GM21825 (cell line): ENCODE measurements at regions not wholly inside any gene's neighbourhood (a gene's known extent, or its start where the extent isn't known, plus 50 kb on each side); places are given as distances from the start of the nearest gene placed in this dataset.
"Not testable (repeated sequence)": the region's sequence is repeated elsewhere in the genome, so short reads cannot be mapped to it uniquely, and the experiment has no call there.

Experiments
- ATAC-seq: cut with Tn5 transposase; IDR thresholded peaks from one replicate; pipeline ENCODE4 v1.9.1; 2021; ENCODE audit warnings: mild to moderate bottlenecking, moderate library complexity; ENCODE audit not compliant: unreplicated experiment

DNA sequence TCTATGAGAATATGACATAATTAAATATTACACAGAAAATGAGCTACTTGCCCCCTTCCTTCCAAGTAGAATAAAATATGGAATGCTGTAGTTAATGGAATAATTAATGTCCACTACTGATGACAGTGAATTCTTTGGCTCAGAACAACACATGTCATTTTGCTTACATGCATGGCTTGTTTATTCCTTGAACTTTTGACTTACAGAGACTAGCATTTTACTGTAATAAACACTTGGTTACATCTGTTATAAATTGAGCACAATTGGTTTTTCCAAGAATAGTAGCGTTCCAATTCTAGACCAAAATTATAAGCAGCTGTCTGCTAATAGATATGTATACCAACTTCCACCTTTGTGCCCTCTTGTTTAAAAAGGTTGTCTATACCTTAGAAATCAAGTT, 286.7 kb downstream of the OTUD1 start:
- ATAC-seq = no peak

DNA sequence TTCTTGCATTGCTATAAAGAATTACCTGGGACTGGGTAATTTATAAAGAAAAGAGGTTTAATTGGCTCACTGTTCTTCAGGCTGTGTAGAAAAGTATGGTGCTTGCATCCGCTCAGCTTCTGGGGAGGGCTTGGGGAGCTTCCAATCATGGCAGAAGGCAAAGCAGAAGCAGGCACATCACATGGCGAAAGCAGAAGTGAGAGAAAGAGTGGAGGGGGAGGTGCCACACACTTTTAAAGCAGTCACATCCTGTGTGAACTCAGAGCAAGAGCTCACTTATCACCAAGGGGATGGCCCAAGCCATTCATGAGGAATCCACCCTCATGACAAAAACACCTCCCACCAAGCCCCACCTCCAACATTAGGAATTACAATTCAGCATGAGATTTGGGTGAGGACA, 303.5 kb downstream of the OTUD1 start:
- peak; percentile 98 for ATAC-seq

DNA sequence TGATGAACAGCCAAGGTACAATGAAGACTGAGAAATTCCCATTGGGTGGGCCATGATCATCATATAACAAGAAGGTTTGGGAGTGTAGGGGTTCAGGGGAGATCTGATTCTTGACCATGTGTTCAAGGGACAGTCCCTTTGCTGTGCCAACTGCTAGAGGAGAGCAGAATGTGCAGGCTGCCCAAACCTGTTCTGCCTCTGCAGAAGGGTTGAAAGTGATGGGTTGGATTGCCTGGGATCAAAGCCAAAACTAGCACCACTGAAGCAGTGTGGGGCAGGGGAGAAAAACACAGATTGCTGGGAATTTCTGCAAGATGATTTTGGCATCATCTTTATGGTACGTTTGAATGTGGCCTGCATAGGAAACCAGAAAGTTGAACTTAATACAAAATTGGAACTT, 303.9 kb downstream of the OTUD1 start:
- ATAC-seq = peak; percentile 36

DNA sequence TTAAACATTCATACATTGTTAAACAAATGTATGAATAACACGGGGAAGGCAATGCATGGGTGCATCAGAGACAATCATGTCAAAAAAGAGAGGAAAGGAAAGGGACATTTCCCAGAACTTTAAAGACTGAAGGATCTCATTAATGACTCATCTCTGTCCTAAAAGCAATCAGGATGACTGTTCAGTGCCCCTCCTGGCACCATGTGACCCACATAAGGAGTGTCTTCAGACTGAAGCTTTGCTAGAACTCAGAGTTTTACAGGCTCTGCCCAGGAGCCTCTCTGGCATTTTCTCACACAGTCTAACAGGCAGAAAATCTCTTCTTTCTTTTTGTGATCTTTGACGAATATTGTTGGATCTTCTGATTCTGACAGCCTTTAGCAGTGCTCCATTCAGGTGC, 315.3 kb downstream of the OTUD1 start:
- no peak for ATAC-seq

DNA sequence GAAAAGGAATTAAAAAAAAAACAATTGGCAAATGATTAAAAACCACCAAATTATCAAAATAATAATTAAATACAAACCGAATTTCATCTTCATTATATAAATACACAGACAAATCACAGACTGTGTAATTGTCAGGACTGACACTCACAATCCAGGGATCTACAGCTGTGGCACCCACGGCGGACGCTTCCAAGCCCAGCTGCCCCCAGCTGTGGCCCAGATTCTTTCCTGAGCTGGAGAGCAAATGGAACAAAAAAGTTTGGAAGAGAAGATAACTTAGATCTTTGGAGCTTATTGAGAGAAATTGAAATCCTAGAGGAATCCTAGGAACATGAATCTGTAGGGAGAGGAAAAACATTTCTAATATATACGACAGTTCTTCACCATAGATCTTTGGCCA, 316.1 kb downstream of the OTUD1 start:
- no peak for ATAC-seq

DNA sequence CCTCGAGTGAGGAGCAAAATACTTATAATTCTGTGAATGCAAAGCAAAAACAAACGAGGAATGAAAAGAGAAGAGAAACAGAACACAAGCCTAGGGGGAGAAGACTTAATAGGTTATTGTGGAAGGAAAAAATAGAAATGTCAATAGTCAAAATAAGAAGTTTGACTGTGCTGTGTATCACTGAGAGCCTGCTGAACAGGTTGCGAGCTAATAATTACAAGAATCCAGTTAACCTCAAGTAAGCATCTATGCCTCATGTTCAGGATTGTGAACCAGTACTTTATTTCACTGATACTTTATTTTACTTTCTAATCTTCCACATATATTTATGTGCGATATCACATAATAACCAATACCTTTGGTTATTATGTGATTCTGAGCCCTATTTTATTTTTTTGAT, 316.7 kb downstream of the OTUD1 start:
- ATAC-seq = no peak

DNA sequence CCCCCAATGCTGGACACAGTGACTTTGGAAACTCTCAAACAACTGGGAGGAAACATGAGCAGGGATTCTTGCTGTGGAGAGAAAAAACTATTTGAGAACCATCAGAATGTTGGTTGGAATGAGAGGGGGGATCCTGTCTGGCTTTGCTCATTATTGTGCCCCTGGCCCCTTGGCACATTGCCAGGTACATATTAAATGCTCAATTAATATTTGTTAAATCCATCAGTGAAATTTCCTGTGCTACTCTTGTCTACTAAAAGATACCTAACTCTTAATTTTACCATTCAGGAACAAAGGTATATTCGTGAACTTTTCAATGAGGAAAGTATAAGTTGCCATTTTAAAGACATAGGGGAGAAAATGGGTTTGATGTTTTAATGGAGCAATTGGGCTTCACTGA, 329.4 kb downstream of the OTUD1 start:
- no peak for ATAC-seq

DNA sequence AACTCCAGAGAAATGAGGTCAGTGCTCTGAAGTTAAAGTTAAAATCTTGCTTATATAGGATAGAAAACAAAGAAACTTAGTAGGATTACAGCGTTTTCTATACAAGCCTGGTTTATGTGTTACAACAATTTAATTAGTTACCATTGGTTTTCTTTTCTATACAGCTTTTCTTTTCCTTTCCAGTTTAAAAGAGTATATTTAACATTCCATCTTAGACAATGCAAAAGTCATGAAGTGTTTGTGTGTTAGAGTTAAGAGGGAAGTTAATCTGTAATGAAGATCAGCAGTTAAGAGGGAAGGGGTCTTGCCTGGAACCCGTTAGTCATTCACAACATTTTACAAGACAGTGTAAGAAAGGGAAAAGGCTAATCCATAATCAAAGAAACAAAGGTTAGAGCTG, 338.3 kb downstream of the OTUD1 start:
- no peak for ATAC-seq

DNA sequence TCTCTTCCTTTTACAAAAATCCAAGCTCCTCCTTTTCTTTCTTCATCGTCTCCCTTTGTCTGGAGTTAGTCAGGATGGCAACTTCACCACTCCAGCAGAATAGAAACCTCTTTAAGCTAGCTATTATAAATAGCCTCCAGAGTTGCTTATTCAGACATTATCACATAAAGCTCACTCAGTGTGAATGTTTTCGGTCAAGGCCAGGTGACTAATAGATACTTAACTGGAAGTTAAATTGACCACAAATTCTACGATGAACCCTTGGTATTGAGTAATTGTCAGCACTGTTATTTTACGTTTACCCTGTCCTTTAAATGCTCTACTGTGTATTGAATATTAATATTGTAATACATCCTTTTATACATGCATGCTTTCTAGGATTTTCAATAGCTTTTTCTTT, 340.4 kb downstream of the OTUD1 start:
- ATAC-seq = no peak

DNA sequence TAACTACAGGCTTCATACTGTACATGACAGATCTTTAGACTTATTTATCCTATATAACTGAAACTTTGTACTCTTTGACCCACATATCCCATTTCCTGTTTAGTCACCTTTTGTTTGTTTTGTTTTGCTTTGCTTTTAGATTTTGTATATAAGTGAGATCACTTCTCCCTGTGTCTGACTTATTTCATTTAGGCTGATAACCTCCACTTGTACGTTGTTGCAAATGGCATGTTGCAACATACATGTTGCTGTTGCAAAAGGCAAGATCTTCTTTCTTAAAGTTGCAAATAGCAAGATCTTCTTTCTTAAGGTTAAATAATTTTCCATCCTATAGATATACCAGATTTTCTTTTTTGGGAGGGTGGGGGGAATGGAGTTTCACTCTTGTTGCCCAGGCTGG, 341.5 kb downstream of the OTUD1 start:
- ATAC-seq = no peak

DNA sequence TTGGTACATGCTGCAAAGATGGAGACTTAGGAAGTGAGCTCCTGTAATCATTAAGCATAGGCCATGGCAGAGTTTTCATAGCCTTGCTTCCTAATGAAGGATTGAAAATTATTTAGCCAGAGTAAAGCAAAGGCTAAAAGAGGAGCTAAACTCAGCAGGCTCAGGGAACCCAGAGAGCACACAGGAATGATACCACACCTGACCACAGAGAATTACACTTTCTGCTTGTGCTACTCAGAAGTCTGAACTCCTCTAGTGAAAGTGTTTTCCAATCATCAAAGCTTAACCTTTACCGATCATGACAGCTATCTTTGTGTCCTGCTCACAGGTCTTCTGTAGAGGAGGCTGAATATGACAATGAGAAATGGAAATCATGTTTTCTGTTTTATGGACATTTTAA, 347.7 kb downstream of the OTUD1 start:
- ATAC-seq = no peak

DNA sequence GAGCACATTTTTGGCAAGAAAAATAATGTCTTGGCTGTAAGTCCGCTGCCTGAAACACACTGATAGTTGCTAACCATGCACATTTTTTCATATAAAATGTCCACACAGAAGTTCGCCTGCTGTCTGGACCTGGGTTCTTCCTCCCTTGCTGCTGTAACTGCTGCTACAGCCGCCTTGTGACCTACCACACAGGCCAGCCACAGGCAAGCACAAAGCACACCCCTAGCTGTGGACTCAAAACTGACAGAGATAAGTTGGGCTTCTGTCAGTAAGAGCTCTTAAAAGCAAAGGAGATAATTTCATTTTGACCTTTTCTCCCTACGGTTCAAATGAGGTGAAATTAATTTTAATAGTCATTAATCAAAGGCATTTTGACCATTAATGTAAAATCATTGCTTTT, 354.7 kb downstream of the OTUD1 start:
- no peak for ATAC-seq

DNA sequence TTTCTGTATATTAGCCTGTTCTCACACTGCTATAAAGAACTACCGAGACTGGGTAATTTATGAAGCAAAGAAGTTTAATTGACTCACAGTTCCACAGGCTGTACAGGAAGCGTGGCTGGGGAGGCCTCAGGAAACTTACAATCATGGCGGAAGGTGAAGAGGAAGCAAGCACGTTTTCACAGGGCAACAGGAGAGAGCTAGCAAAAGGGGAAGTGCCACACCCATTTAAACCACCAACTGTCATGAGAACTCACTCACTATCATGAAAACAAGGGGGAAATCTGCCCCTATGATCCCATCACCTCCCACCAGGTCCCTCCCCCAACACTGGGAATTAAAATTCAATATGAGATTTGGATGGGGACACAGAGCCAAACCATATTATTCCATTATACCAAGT, 358.6 kb downstream of the OTUD1 start:
- ATAC-seq = not testable (repeated sequence)

DNA sequence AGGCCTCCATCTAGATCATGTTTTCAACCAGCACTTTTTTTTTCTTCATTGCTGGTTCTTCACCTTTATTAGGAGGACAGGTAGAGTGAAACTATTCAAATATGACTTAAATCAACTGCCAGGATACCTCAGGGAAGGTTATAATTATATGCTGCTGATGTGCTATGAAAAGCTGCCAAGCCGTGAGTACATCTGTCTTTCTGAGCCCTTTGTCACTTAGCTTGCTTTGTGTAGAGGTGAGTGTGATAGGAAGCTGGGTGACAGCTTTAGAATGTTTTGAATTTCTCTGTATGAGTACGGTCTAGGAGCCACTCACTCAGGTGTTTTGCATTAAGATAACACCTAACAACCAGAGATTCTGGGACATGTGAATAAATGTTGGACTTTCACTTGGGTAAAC, 365.2 kb downstream of the OTUD1 start:
- ATAC-seq = no peak

DNA sequence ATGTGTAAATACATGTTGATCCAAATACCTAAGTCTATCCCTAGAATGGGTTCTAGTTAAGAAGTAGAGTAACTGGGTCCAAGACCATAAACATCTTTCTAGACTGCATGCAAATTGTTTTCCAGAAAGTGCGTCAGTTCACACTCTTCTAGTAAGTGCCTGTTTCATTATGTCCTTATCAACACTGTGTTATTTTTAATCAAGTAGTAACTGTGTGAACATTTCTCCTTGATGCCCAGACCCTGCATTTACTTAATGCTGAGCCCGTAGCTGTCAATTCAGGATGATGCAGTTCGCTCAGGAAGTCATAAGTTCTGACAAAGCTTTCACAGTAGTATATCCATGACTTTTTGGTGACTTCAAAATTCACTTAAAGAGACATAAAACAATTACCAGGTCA, 374.8 kb downstream of the OTUD1 start:
- ATAC-seq = no peak

DNA sequence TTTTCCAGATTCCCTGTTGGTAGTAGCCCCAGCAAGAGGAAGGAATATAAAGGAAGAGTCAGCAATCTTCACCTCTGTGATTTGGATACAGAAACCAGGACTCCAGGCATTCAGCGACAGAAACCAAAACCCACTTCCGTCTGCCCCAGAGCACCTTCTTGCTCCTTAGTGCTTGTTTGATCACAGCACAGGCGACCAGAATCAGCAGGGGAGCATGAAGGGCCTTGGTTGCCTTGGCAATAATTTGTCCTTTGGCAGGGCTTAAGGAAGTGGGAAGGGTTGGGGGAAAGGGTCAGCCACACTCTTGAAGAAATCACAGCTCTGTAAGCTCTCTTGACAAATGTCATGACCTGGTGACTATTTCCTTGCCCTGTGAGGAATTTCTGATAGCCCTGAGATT, 379.6 kb downstream of the OTUD1 start:
- ATAC-seq = no peak

DNA sequence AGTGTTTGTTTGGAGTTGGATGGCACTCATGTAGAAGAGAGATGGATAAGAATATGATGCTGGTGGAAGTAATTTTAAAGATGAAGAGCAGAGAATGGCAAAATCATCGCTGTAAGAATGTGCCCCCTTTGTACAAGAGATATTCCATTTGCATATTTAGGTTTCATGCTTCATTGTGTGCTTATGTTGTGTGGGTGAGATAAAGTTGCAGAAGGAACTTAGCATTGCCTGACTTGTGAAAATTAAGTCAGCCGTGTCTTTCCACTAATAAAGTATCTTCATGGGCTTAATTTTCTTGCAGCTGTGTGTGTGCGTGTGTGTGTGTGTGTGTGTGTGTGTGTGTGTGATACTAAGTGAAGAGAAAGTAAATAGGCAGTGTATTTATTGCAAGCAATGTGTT, 381.9 kb downstream of the OTUD1 start:
- ATAC-seq = no peak

DNA sequence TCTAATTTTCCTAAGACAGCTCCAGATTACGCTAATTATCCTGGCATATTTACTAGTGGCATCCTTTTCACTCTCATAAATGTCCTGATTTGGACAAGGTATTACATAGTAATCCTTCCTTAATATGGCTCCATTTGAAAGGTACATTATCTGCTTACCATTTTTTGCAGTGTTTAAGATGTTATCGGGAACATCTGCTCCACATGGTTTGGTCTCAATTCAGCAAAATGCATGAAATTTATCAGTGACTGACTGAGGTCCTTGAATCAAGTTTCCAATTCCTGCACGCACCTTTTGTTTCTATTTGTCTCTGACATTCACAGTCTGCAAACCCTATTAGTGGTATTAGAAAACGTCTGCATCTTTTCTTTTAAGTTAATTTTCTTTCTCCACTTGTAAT, 384.1 kb upstream of the KIAA1217 start:
- no peak for ATAC-seq

DNA sequence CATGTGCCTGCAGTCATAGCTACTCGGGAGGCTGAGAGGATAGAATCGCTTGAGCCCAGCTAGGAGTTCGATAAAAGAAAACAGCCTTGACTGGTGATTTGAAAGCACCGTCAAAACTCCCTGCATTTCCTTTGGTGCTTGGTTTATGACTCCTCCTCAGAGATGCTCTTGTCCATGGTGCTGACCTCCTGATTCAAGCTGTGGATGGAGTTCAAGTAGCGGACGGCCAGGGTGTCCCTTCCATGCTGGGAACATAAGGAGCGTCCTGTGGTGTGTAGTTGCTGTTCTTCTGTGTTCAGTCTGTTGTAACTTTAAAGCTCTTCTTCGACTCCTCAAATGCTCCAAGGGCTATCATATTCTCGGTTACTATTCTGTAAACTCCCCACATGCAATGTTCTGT, 382.5 kb upstream of the KIAA1217 start:
- ATAC-seq = no peak

DNA sequence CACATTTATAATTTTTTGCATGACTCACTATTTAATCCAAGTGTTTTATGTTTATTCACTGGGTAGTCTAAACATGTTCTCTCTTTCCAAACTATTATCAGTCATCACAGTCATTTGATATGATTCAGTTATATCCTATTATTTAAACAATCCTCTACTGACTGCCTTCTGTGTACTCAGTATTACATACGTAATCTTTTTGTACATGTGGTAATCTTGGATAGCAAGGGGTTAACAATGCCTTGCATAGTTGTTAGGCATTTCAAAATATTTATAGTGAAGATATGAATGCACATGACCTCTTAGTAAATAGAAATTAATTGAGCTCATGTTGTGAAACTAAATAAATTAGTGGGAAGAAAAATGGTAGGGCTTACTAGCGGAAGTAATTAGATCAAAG, 379.4 kb upstream of the KIAA1217 start:
- no peak for ATAC-seq

DNA sequence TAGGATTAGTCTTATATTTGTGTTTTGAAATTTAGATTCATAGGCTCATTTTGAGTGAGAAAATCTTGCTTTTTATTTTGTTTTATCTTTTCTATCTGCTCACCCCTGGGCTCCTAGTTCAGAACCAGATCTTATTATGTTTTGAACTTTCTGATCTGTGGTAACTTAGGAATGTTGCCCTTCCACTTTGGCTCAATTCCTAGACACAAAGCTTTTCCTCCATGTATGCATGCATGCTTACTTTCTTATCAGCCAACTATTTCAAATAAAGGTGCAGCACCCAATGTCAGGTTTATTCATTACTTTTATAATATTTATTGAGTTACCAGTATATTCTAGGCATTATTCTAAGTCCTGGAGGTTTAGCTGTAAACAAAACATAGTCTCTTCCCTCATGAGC, 374.8 kb upstream of the KIAA1217 start:
- ATAC-seq = no peak

DNA sequence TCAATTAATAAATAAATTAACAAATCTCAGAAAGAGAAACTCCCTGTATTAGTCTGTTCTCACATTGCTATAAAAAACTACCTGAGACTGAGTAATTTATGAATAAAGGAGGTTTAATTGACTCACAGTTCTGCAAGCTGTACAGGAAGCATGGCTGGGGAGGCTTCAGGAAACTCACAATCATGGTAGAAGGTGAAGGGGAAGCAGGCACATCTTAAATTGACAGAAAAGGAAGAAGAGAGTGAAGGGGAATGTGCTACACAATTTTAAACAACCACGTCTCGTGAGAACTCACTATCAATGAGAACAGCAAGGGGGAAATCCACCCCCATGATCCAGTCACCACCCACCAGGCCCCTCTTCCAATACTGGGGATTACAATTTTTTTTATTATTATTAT, 358.3 kb upstream of the KIAA1217 start:
- no peak for ATAC-seq

DNA sequence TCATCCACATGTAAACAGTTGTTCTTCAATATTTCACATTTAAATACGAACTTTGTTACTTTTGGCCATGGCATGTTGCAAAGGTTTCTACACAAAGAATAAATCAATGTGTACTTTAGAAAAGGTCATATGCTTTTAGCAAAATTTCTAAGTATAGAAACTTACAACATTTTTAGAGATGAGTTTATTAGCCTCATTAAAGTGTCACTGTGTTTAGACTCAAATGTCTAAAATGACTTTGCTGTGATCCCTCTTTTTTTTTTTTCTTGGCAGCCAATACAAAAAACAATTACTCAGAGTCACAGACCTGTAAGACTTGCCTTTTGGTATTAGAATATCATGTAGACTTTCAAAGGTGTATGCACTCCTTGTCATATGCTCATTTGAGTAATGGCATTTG, 349.3 kb upstream of the KIAA1217 start:
- no peak for ATAC-seq

DNA sequence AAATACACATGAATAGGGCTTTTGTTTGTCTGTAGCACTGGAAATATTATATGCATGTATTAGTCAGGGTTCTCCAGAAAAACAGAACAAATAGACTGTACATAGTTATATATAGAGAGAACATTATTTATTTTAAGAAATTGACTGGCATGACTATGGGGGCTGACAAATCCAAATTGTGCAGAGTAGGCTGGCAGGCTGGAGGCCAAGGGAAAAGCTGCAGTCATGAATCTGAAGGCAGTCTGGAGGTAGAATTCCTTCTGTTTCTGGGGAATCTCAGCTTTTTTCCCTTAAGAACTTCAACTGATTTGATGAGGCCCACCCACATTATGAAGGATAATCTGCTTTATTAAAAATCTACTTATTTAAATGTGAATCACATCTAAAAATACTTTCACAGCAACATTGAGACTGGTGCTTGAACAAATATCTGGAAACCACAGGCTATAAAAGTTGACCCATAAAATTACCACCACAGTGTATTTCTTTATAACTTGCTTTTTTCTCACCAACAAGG, 344.2 kb upstream of the KIAA1217 start:
- no peak for ATAC-seq
